HCT116 (cell line): ENCODE measurements at regions not wholly inside any gene's neighbourhood (a gene's known extent, or its start where the extent isn't known, plus 50 kb on each side); places are given as distances from the start of the nearest gene placed in this dataset.

Experiments
- CBX3 ChIP-seq: IDR thresholded peaks from 2 replicates; pipeline ENCODE4 v1.6.1; 2012; ENCODE audit warnings: low read depth
- CTCF ChIP-seq, 3 experiments: fragments of 200-600 bp in 1 of 3; sonication (generic) in 1 of 3; IDR thresholded peaks in 2 of 3; conservative IDR thresholded peaks in 1 of 3; 2 replicates each; pipeline ENCODE4 v1.5.1; 2012 to 2017; ENCODE audit warnings: low read depth in 2 of 3, low read length in 2 of 3, antibody characterized with exemption in 1 of 3, borderline replicate concordance in 1 of 3, control low read depth in 1 of 3, mild to moderate bottlenecking in 1 of 3, mixed read lengths in 1 of 3, mixed run types in 1 of 3, moderate library complexity in 1 of 3; ENCODE audit not compliant: insufficient read depth in 1 of 3
- ELF1 ChIP-seq: IDR thresholded peaks from 2 replicates; pipeline ENCODE4 v1.6.1; 2012; ENCODE audit warnings: low read depth, borderline replicate concordance
- JUND ChIP-seq: IDR thresholded peaks from 2 replicates; pipeline ENCODE4 v1.6.1; 2012
- MAX ChIP-seq: IDR thresholded peaks from 2 replicates; pipeline ENCODE4 v1.6.1; 2012
- POLR2A ChIP-seq: IDR thresholded peaks from 2 replicates; pipeline ENCODE4 v1.7.0; 2011; ENCODE audit warnings: borderline replicate concordance; ENCODE audit not compliant: insufficient read depth, insufficient read length; ENCODE audit errors: extremely low read depth
- POLR2AphosphoS5 ChIP-seq: IDR thresholded peaks from 2 replicates; pipeline ENCODE4 v1.6.1; 2011; ENCODE audit warnings: mild to moderate bottlenecking, low read depth, low read length, moderate library complexity
- RAD21 ChIP-seq: IDR thresholded peaks from 2 replicates; pipeline ENCODE4 v1.6.1; 2012; ENCODE audit warnings: low read depth, mild to moderate bottlenecking
- REST ChIP-seq: IDR thresholded peaks from 2 replicates; pipeline ENCODE4 v1.6.1; 2012; ENCODE audit warnings: low read depth
- SIN3A ChIP-seq: IDR thresholded peaks from 2 replicates; pipeline ENCODE4 v1.6.1; 2012; ENCODE audit warnings: low read depth
- SP1 ChIP-seq: IDR thresholded peaks from 2 replicates; pipeline ENCODE4 v1.6.1; 2012; ENCODE audit warnings: low read depth
- SRF ChIP-seq: IDR thresholded peaks from 2 replicates; pipeline ENCODE4 v1.6.1; 2012; ENCODE audit warnings: low read depth
- YY1 ChIP-seq: IDR thresholded peaks from 2 replicates; pipeline ENCODE4 v1.6.1; 2011; ENCODE audit warnings: low read length, low read depth, moderate library complexity, mild to moderate bottlenecking; ENCODE audit not compliant: insufficient replicate concordance; ENCODE audit errors: extremely low read depth
- ZNF274 ChIP-seq: fragments of 200-500 bp; sonication (Bioruptor generic); IDR thresholded peaks from 2 replicates; pipeline ENCODE4 v1.6.1; 2014; ENCODE audit warnings: mild to moderate bottlenecking, low read depth, low read length, inconsistent platforms

GRCh38 chr21:41678016-41678923, 88.6 kb downstream of the RIPK4 start:
- TF ChIP-seq POLR2A: no peak
- TF ChIP-seq CTCF (IDR thresholded peaks at IDR 0.05 in 2 of 3, conservative IDR thresholded peaks at IDR 0.05 in 1 of 3; ENCODE audit: borderline replicate concordance in 1 of 3, insufficient read depth in 1 of 3, low read depth in 2 of 3, low read length in 2 of 3): no peak
- no peak for TF ChIP-seq POLR2AphosphoS5
- TF ChIP-seq JUND: no peak
- TF ChIP-seq REST: no peak
- no peak for TF ChIP-seq RAD21
- no peak for TF ChIP-seq MAX
- no peak for TF ChIP-seq YY1
- TF ChIP-seq SIN3A: no peak
- TF ChIP-seq SRF: no peak
- no peak for TF ChIP-seq ZNF274
- TF ChIP-seq ELF1: no peak
- TF ChIP-seq SP1: no peak
- TF ChIP-seq CBX3: no peak
